GM23248 (cell line): ENCODE measurements at regions not wholly inside any gene's neighbourhood (a gene's known extent, or its start where the extent isn't known, plus 50 kb on each side); places are given as distances from the start of the nearest gene placed in this dataset.

ENCODE experiments used
- DNase-seq: peaks from one replicate; pipeline ENCODE4 v3.0.0-alpha.2; 2015
- H2AFZ ChIP-seq: fragments of 200-600 bp; sonication (generic); 2 replicates; pipeline ENCODE4 v1.6.1; 2016; ENCODE audit warnings: antibody characterized with exemption
- H3F3A ChIP-seq: fragments of 200-600 bp; sonication (generic); 2 replicates; pipeline ENCODE4 v1.6.1; 2016; ENCODE audit warnings: mild to moderate bottlenecking, antibody characterized with exemption, mixed run types; ENCODE audit not compliant: insufficient read depth
- H3K27ac ChIP-seq: fragments of 200-600 bp; sonication (generic); 2 replicates; pipeline ENCODE4 v1.5.1; 2016; ENCODE audit warnings: mild to moderate bottlenecking
- H3K27me3 ChIP-seq: fragments of 200-600 bp; sonication (generic); replicated peaks from 2 replicates; pipeline ENCODE4 v1.6.1; 2016; ENCODE audit warnings: mild to moderate bottlenecking; ENCODE audit not compliant: insufficient read depth
- H3K36me3 ChIP-seq: fragments of 200-600 bp; sonication (generic); 2 replicates; pipeline ENCODE4 v1.6.1; 2016; ENCODE audit warnings: low read depth, mild to moderate bottlenecking
- H3K4me1 ChIP-seq: fragments of 200-600 bp; sonication (generic); 2 replicates; pipeline ENCODE4 v1.6.1; 2016; ENCODE audit warnings: mild to moderate bottlenecking; ENCODE audit not compliant: insufficient read depth
- H3K4me2 ChIP-seq: fragments of 200-600 bp; sonication (generic); one replicate; pipeline ENCODE4 v1.6.1; 2016; ENCODE audit warnings: mild to moderate bottlenecking; ENCODE audit not compliant: unreplicated experiment
- H3K4me3 ChIP-seq: fragments of 200-600 bp; sonication (generic); 2 replicates; pipeline ENCODE4 v1.5.1; 2016; ENCODE audit warnings: mild to moderate bottlenecking
- H3K79me2 ChIP-seq: fragments of 200-600 bp; sonication (generic); 2 replicates; pipeline ENCODE4 v1.6.1; 2016; ENCODE audit warnings: mild to moderate bottlenecking; ENCODE audit not compliant: insufficient read depth
- H3K9ac ChIP-seq: fragments of 200-600 bp; sonication (generic); 2 replicates; pipeline ENCODE4 v1.6.1; 2016; ENCODE audit warnings: mild to moderate bottlenecking
- H3K9me2 ChIP-seq: fragments of 200-600 bp; sonication (generic); 2 replicates; pipeline ENCODE4 v1.6.1; 2016; ENCODE audit warnings: mixed run types, mild to moderate bottlenecking, moderate library complexity; ENCODE audit not compliant: insufficient read depth
- H3K9me3 ChIP-seq: fragments of 200-600 bp; sonication (generic); one replicate; pipeline ENCODE4 v1.6.1; 2017; ENCODE audit warnings: low read depth
- H4K20me1 ChIP-seq: fragments of 200-600 bp; sonication (generic); 2 replicates; pipeline ENCODE4 v1.6.0; 2016; ENCODE audit not compliant: insufficient read depth
- EZH2 ChIP-seq: fragments of 200-600 bp; sonication (generic); IDR thresholded peaks from 2 replicates; pipeline ENCODE4 v1.6.1; 2018; ENCODE audit warnings: antibody characterized with exemption, mild to moderate bottlenecking; ENCODE audit not compliant: insufficient read depth, poor library complexity, severe bottlenecking
- EZH2phosphoT487 ChIP-seq: fragments of 200-600 bp; sonication (generic); IDR thresholded peaks from 2 replicates; pipeline ENCODE4 v1.6.1; 2018; ENCODE audit warnings: antibody characterized with exemption, moderate library complexity, mild to moderate bottlenecking, low read depth; ENCODE audit not compliant: insufficient read depth
- WGBS, 2 experiments: methylation state at CpG; one replicate each; pipeline ENCODE4 v1.1.6; 2015 to 2017; ENCODE audit warnings: low lambda C conversion rate in 2 of 2, low coverage in 1 of 2; ENCODE audit errors: missing lambda C conversion rate in 2 of 2; 5-methylcytosine and 5-hydroxymethylcytosine counted together
- in situ Hi-C: fragments of 300-500 bp; cut with MboI; formaldehyde crosslinking; loops from 2 replicates; pipeline ENCODE4 v1.15.0; 2020

DNA sequence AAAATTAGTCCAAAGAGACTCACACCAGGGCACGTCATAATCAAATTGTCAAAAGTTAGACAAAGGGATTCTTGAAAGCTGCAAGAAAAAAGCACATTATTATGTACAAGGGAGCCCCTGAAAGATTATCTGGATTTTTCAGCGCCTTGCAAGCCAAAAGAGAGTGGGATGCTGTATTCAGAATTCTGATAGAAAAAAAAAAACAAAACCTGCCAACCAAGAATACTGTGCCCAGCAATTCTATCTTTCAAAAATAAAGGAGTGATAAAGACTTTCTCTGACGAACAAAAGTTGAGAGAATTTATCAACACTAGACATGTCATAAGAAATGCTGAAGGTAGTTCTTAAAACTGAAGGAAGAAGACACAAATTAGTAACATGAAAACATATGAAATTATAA is 240.2 kb downstream of the SNX13 start:
- no peaks in the 10 kb centered on the region for H3K4me1 ChIP-seq
- no peak overlapping the region for H3K9ac ChIP-seq
- no peaks in the 10 kb centered on the region for H4K20me1 ChIP-seq
- no peaks in the 10 kb centered on the region for H3K27me3 ChIP-seq
- no peak for DNase-seq
- in situ Hi-C loops, result no loop called here
- no peak overlapping the region for H2AFZ ChIP-seq
- no peak overlapping the region for H3K4me2 ChIP-seq
- no peaks in the 10 kb centered on the region for H3K79me2 ChIP-seq
- no peaks in the 10 kb centered on the region for H3K9me3 ChIP-seq
- no peaks in the 10 kb centered on the region for H3K9me2 ChIP-seq
- TF ChIP-seq EZH2 (no peak), EZH2phosphoT487 (no peak)
- peaks cover 4% of the 10 kb centered on the region; the same call in 1 of the 2 replicates for H3K36me3 ChIP-seq
- WGBS, 2 experiments, result 67 to 77% methylated on average over 3 of the region's 3 CpGs
- no peak overlapping the region for H3K27ac ChIP-seq
- H3K4me3 ChIP-seq, result no peak overlapping the region
- no peaks in the 10 kb centered on the region for H3F3A ChIP-seq

- Histone ChIP-seq H3K4me3 (no peak overlapping the region), H2AFZ (peak overlapping the region; percentile 79), H4K20me1 (no peaks in the 10 kb centered on the region), H3F3A (no peaks in the 10 kb centered on the region), H3K27ac (no peak overlapping the region), H3K27me3 (no peaks in the 10 kb centered on the region), H3K9me3 (no peaks in the 10 kb centered on the region), H3K9me2 (no peaks in the 10 kb centered on the region), H3K36me3 (no peaks in the 10 kb centered on the region), H3K79me2 (no peaks in the 10 kb centered on the region), H3K4me1 (no peaks in the 10 kb centered on the region), H3K9ac (peak overlapping the region; percentile 2; the same call in 1 of the 2 replicates), H3K4me2 (no peak overlapping the region)
- 19 to 24% methylated on average over 4 of the region's 4 CpGs for WGBS, 2 experiments
- DNase-seq, result peak; percentile 2
- in situ Hi-C loops, result no loop called here
- no peak for TF ChIP-seq EZH2
- no peak for TF ChIP-seq EZH2phosphoT487
Measured at GRCh38 chr7:17706275-17706674, 234.0 kb downstream of the SNX13 start.

- 13 to 15% methylated on average over 3 of the region's 3 CpGs for WGBS, 2 experiments
- H3K4me1 ChIP-seq, result no peaks in the 10 kb centered on the region
- H3K27ac ChIP-seq, result no peak overlapping the region
- H3K4me3 ChIP-seq, result no peak overlapping the region
- TF ChIP-seq EZH2 (no peak), EZH2phosphoT487 (no peak)
- peak overlapping the region; percentile 2; the same call in 1 of the 2 replicates for H3K9ac ChIP-seq
- H3K79me2 ChIP-seq, result no peaks in the 10 kb centered on the region
- no peaks in the 10 kb centered on the region for H3K27me3 ChIP-seq
- H3K4me2 ChIP-seq, result no peak overlapping the region
- peak; percentile 78 for DNase-seq
- no peaks in the 10 kb centered on the region for H3K9me3 ChIP-seq
- in situ Hi-C loops, result no loop called here
- no peaks in the 10 kb centered on the region for H4K20me1 ChIP-seq
- no peaks in the 10 kb centered on the region for H3F3A ChIP-seq
- no peaks in the 10 kb centered on the region for H3K9me2 ChIP-seq
- no peaks in the 10 kb centered on the region for H3K36me3 ChIP-seq
- H2AFZ ChIP-seq, result peak overlapping the region; percentile 79
Measured at GRCh38 chr7:17706734-17707133, 233.6 kb downstream of the SNX13 start.

- Histone ChIP-seq H3K4me2 (no peak overlapping the region), H3F3A (no peaks in the 10 kb centered on the region), H3K4me1 (no peaks in the 10 kb centered on the region), H3K4me3 (no peak overlapping the region), H3K79me2 (no peaks in the 10 kb centered on the region), H3K9me3 (no peaks in the 10 kb centered on the region), H3K27me3 (no peaks in the 10 kb centered on the region), H3K27ac (no peak overlapping the region), H3K9me2 (no peaks in the 10 kb centered on the region), H2AFZ (no peak overlapping the region), H4K20me1 (no peaks in the 10 kb centered on the region), H3K9ac (no peak overlapping the region), H3K36me3 (no peaks in the 10 kb centered on the region)
- no peak for TF ChIP-seq EZH2
- TF ChIP-seq EZH2phosphoT487, result no peak
- WGBS, 2 experiments, result 44 to 47% methylated on average over 1 of the region's 1 CpG
- DNase-seq, result no peak
- in situ Hi-C loops, result no loop called here
Measured at GRCh38 chr7:17709127-17709526, 231.2 kb downstream of the SNX13 start.

- H3K27me3 ChIP-seq, result no peaks in the 10 kb centered on the region
Measured at GRCh38 chr7:17709599-17709998, 230.7 kb downstream of the SNX13 start.

More at GRCh38 chr7:17709599-17709998, 230.7 kb downstream of the SNX13 start:
- H3K27ac ChIP-seq, result no peak overlapping the region
- no peak overlapping the region for H3K4me3 ChIP-seq
- H3K4me1 ChIP-seq, result no peaks in the 10 kb centered on the region
- WGBS, 2 experiments, result 77 to 81% methylated on average over 2 of the region's 2 CpGs
- H3K9ac ChIP-seq, result no peak overlapping the region
- H4K20me1 ChIP-seq, result no peaks in the 10 kb centered on the region
- no peaks in the 10 kb centered on the region for H3K9me2 ChIP-seq
- H3K79me2 ChIP-seq, result no peaks in the 10 kb centered on the region
- no peak overlapping the region for H2AFZ ChIP-seq
- H3K9me3 ChIP-seq, result no peaks in the 10 kb centered on the region
- no peaks in the 10 kb centered on the region for H3F3A ChIP-seq
- DNase-seq, result no peak
- no peaks in the 10 kb centered on the region for H3K36me3 ChIP-seq
- in situ Hi-C loops, result no loop called here
- H3K4me2 ChIP-seq, result no peak overlapping the region
- TF ChIP-seq EZH2phosphoT487 (no peak), EZH2 (no peak)
